H9 (cell line): ENCODE measurements at regions not wholly inside any gene's neighbourhood (a gene's known extent, or its start where the extent isn't known, plus 50 kb on each side); places are given as distances from the start of the nearest gene placed in this dataset.

Source experiments
- DNase-seq: peaks from one replicate; pipeline ENCODE4 v3.0.0-alpha.2; 2017
- H2AFZ ChIP-seq: one replicate; pipeline ENCODE4 v1.6.1; 2013; ENCODE audit warnings: mild to moderate bottlenecking, low read length, control low read depth, moderate library complexity
- H2AK5ac ChIP-seq: 2 replicates; pipeline ENCODE4 v1.6.1; 2013; ENCODE audit warnings: low read length, control low read depth, mixed read lengths; ENCODE audit not compliant: insufficient read length
- H2BK120ac ChIP-seq: one replicate; pipeline ENCODE4 v1.6.1; 2013; ENCODE audit warnings: low read depth, mild to moderate bottlenecking, low read length, control low read depth, inconsistent platforms; ENCODE audit not compliant: poor library complexity, severe bottlenecking
- H2BK12ac ChIP-seq: 2 replicates; pipeline ENCODE4 v1.6.1; 2013; ENCODE audit warnings: low read length, control low read depth, mixed read lengths, low read depth; ENCODE audit not compliant: insufficient read length
- H2BK15ac ChIP-seq: 2 replicates; pipeline ENCODE4 v1.6.1; 2013; ENCODE audit warnings: low read depth, low read length, control low read depth
- H2BK20ac ChIP-seq: one replicate; pipeline ENCODE4 v1.6.1; 2013; ENCODE audit warnings: low read depth, mild to moderate bottlenecking, low read length, control low read depth, inconsistent platforms; ENCODE audit not compliant: poor library complexity, severe bottlenecking
- H2BK5ac ChIP-seq: 2 replicates; pipeline ENCODE4 v1.6.1; 2013; ENCODE audit warnings: low read length, control low read depth, mixed read lengths; ENCODE audit not compliant: insufficient read length
- H3K14ac ChIP-seq: 2 replicates; pipeline ENCODE4 v1.6.1; 2013; ENCODE audit warnings: low read length, control low read depth; ENCODE audit not compliant: insufficient read depth
- H3K18ac ChIP-seq: 2 replicates; pipeline ENCODE4 v1.6.1; 2013; ENCODE audit warnings: low read depth, mild to moderate bottlenecking, mixed read lengths, low read length, control low read depth; ENCODE audit not compliant: insufficient read length
- H3K23ac ChIP-seq: 2 replicates; pipeline ENCODE4 v1.6.1; 2013; ENCODE audit warnings: low read length, control low read depth, mixed read lengths, low read depth; ENCODE audit not compliant: insufficient read length
- H3K23me2 ChIP-seq: 2 replicates; pipeline ENCODE4 v1.6.1; 2013; ENCODE audit warnings: low read depth, mild to moderate bottlenecking, mixed read lengths, low read length, control low read depth; ENCODE audit not compliant: insufficient read length, poor library complexity, severe bottlenecking
- H3K27ac ChIP-seq: 2 replicates; pipeline ENCODE4 v1.5.1; 2013; ENCODE audit warnings: low read length, control low read depth, mixed read lengths, low read depth; ENCODE audit not compliant: insufficient read length
- H3K27me3 ChIP-seq: 2 replicates; pipeline ENCODE4 v1.6.1; 2013; ENCODE audit warnings: low read length, control low read depth, inconsistent platforms; ENCODE audit not compliant: insufficient read depth
- H3K4ac ChIP-seq: 2 replicates; pipeline ENCODE4 v1.6.1; 2013; ENCODE audit warnings: low read depth, mild to moderate bottlenecking, control low read depth, inconsistent platforms, low read length, moderate library complexity
- H3K4me1 ChIP-seq: 2 replicates; pipeline ENCODE4 v1.6.1; 2013; ENCODE audit warnings: low read length, control low read depth, inconsistent platforms; ENCODE audit not compliant: insufficient read depth
- H3K4me2 ChIP-seq: 2 replicates; pipeline ENCODE4 v1.6.1; 2013; ENCODE audit warnings: low read length, control low read depth, mixed read lengths; ENCODE audit not compliant: insufficient read length, insufficient read depth
- H3K56ac ChIP-seq: 2 replicates; pipeline ENCODE4 v1.6.1; 2013; ENCODE audit warnings: low read depth, mild to moderate bottlenecking, mixed read lengths, low read length, control low read depth; ENCODE audit not compliant: insufficient read length
- H3K79me1 ChIP-seq: 2 replicates; pipeline ENCODE4 v1.6.1; 2013; ENCODE audit warnings: low read depth, mild to moderate bottlenecking, moderate library complexity, low read length, control low read depth, inconsistent platforms; ENCODE audit not compliant: insufficient read depth, poor library complexity, severe bottlenecking
- H3K79me2 ChIP-seq: 2 replicates; pipeline ENCODE4 v1.6.1; 2013; ENCODE audit warnings: low read length, control low read depth, inconsistent platforms; ENCODE audit not compliant: insufficient read depth
- H3K9ac ChIP-seq: 2 replicates; pipeline ENCODE4 v1.6.1; 2013; ENCODE audit warnings: low read length, control low read depth, mixed read lengths; ENCODE audit not compliant: insufficient read length; ENCODE audit errors: extremely low read depth
- H3K9me3 ChIP-seq: one replicate; pipeline ENCODE4 v1.6.1; 2013; ENCODE audit warnings: low read depth, low read length, inconsistent platforms; ENCODE audit not compliant: control insufficient read depth
- H3T11ph ChIP-seq: one replicate; pipeline ENCODE4 v1.6.1; 2013; ENCODE audit warnings: mild to moderate bottlenecking, low read length, control low read depth, inconsistent platforms
- H4K20me1 ChIP-seq: one replicate; pipeline ENCODE4 v1.6.1; 2013; ENCODE audit not compliant: control insufficient read depth, insufficient read length, insufficient read depth
- H4K5ac ChIP-seq: 2 replicates; pipeline ENCODE4 v1.6.1; 2013; ENCODE audit warnings: low read depth, mild to moderate bottlenecking, mixed read lengths, low read length, control low read depth; ENCODE audit not compliant: insufficient read length
- H4K8ac ChIP-seq: replicated peaks from 2 replicates; pipeline ENCODE4 v1.6.1; 2013; ENCODE audit warnings: low read length, control low read depth, mixed read lengths, low read depth; ENCODE audit not compliant: insufficient read length
- H4K91ac ChIP-seq: 2 replicates; pipeline ENCODE4 v1.6.1; 2013; ENCODE audit warnings: low read depth, mild to moderate bottlenecking, moderate library complexity, mixed read lengths, low read length, control low read depth; ENCODE audit not compliant: insufficient read length
- H3K27ac Mint-ChIP-seq, 3 experiments: 2 replicates in 2 of 3; 3 replicates in 1 of 3; pipeline ENCODE4 v1.8.0; 2020 to 2021; ENCODE audit warnings: mixed read lengths in 3 of 3, mild to moderate bottlenecking in 1 of 3, moderate library complexity in 1 of 3
- H3K27me3 Mint-ChIP-seq: 2 replicates; pipeline ENCODE4 v1.8.0; 2021; ENCODE audit warnings: low read depth, mild to moderate bottlenecking, moderate library complexity, mixed read lengths
- H3K36me3 Mint-ChIP-seq, 3 experiments: 2 replicates in 2 of 3; 3 replicates in 1 of 3; pipeline ENCODE4 v1.8.0; 2020 to 2021; ENCODE audit warnings: low read depth in 3 of 3, mixed read lengths in 3 of 3; ENCODE audit not compliant: insufficient read depth in 1 of 3
- H3K4me1 Mint-ChIP-seq, 2 experiments: 2 replicates each; pipeline ENCODE4 v1.8.0; 2020; ENCODE audit warnings: mixed read lengths in 2 of 2
- H3K4me3 Mint-ChIP-seq, 2 experiments: 2 replicates in 1 of 2; 3 replicates in 1 of 2; pipeline ENCODE4 v1.8.0; 2020 to 2021; ENCODE audit warnings: mild to moderate bottlenecking in 2 of 2, mixed read lengths in 2 of 2, moderate library complexity in 1 of 2
- H3K9me3 Mint-ChIP-seq, 2 experiments: 2 replicates in 1 of 2; 3 replicates in 1 of 2; pipeline ENCODE4 v1.8.0; 2020; ENCODE audit warnings: mild to moderate bottlenecking in 2 of 2, mixed read lengths in 2 of 2, moderate library complexity in 1 of 2
- CTCF ChIP-seq: fragments of 200-600 bp; sonication (generic); conservative IDR thresholded peaks from 3 replicates; pipeline ENCODE4 v1.8.0; 2021; ENCODE audit warnings: antibody characterized with exemption, mild to moderate bottlenecking
- WGBS: extraction: QIAGEN DNeasy Blood & Tissue Kit; methylation state at CpG from one replicate; pipeline ENCODE4 v1.1.7; 2013; ENCODE audit warnings: missing lambda C conversion rate, low lambda C conversion rate, mixed read lengths; ENCODE audit not compliant: insufficient read length; ENCODE audit errors: extremely low coverage; 5-methylcytosine and 5-hydroxymethylcytosine counted together

GRCh38 chr16:9332574-9333148, 241.2 kb downstream of the HAPSTR1 start:
- Histone ChIP-seq H3K27me3 (no peaks in the 10 kb centered on the region), H2BK120ac (no peak overlapping the region), H2AK5ac (no peak overlapping the region), H3T11ph (no peak overlapping the region), H3K56ac (no peak overlapping the region), H3K23me2 (no peaks in the 10 kb centered on the region), H2BK12ac (no peak overlapping the region), H4K5ac (no peak overlapping the region), H2AFZ (no peak overlapping the region), H2BK5ac (no peak overlapping the region), H2BK20ac (no peak overlapping the region), H3K14ac (no peak overlapping the region), H3K4ac (no peak overlapping the region), H3K4me1 (no peaks in the 10 kb centered on the region), H3K27ac (no peak overlapping the region), H4K20me1 (no peaks in the 10 kb centered on the region), H4K8ac (no peak overlapping the region), H3K18ac (no peak overlapping the region), H2BK15ac (no peak overlapping the region), H3K79me2 (no peaks in the 10 kb centered on the region), H3K9me3 (no peaks in the 10 kb centered on the region), H3K9ac (no peak overlapping the region), H3K79me1 (no peaks in the 10 kb centered on the region), H4K91ac (no peak overlapping the region), H3K23ac (no peak overlapping the region), H3K4me2 (no peak overlapping the region)
- no CpG with 5 or more reads among the region's 5 CpGs for WGBS
- H3K27ac Mint-ChIP-seq: no peak overlapping the region
- no peaks in the 10 kb centered on the region; the same call in 1 of the 2 replicates for H3K27me3 Mint-ChIP-seq
- no peak for TF ChIP-seq CTCF
- H3K36me3 Mint-ChIP-seq: peaks cover 0 to 6% (median 0%) of the 10 kb centered on the region in 3 experiments; a peak in 3 of 7 replicates
- peaks cover 4 to 12% of the 10 kb centered on the region in 2 experiments; a peak in 3 of 5 replicates for H3K9me3 Mint-ChIP-seq
- 0 out of 4 replicates have a peak, but pooled peaks cover 0 to 2% of the 10 kb centered on the region in 2 experiments for H3K4me1 Mint-ChIP-seq
- DNase-seq: no peak
- H3K4me3 Mint-ChIP-seq: no peak overlapping the region
